ENCODE measurements at regions not wholly inside any gene's neighbourhood (a gene's known extent, or its start where the extent isn't known, plus 50 kb on each side); places are given as distances from the start of the nearest gene placed in this dataset.

GRCh38 chr3:139735191-139735590 lies 57.4 kb upstream of the NMNAT3 start:
- H4K8ac ChIP-seq (ENCODE audit: low read depth, low read length): no peak overlapping the region
- no peak overlapping the region for H2BK5ac ChIP-seq (ENCODE audit: low read depth, low read length, poor library complexity)
- no peak overlapping the region for H3K14ac ChIP-seq (ENCODE audit: low read length)
- H3K79me1 ChIP-seq (ENCODE audit: low read length): no peaks in the 10 kb centered on the region
- H2BK120ac ChIP-seq (ENCODE audit: insufficient read depth, low read length, poor library complexity): no peak overlapping the region
- no peaks in the 10 kb centered on the region for H3K79me2 ChIP-seq (ENCODE audit: control insufficient read depth, insufficient read depth, low read length, poor library complexity)
- H3K27ac ChIP-seq (ENCODE audit: low read depth, low read length): no peak overlapping the region
- no CpG with 5 or more reads among the region's 6 CpGs for WGBS (ENCODE audit: extremely low coverage, insufficient coverage, insufficient read length)
- H3K23ac ChIP-seq (ENCODE audit: low read length): no peak overlapping the region
- H3K27me3 ChIP-seq (ENCODE audit: insufficient read depth, low read length): no peaks in the 10 kb centered on the region
- H4K91ac ChIP-seq (ENCODE audit: low read depth, low read length): no peak overlapping the region
- no peak for DNase-seq
- no peak overlapping the region for H2BK12ac ChIP-seq (ENCODE audit: low read length)
- no peak overlapping the region for H2AFZ ChIP-seq (ENCODE audit: insufficient read depth, low read length, poor library complexity)
- H3K9ac ChIP-seq (ENCODE audit: low read length): no peak overlapping the region
- peaks cover 5% of the 10 kb centered on the region for H3K9me3 ChIP-seq (ENCODE audit: insufficient read depth, low read depth, low read length)
- no peaks in the 10 kb centered on the region for H3K4me1 ChIP-seq (ENCODE audit: control insufficient read depth in 1 of 2, insufficient read depth in 2 of 2, low read length in 2 of 2)
- no peaks in the 10 kb centered on the region for H3K36me3 ChIP-seq (ENCODE audit: control insufficient read depth in 1 of 2, insufficient read depth in 2 of 2, low read length in 2 of 2)
- no peak overlapping the region for H4K12ac ChIP-seq (ENCODE audit: low read depth, low read length)
- no peak overlapping the region for H3K4me2 ChIP-seq (ENCODE audit: low read length)
- no peak overlapping the region for H3K18ac ChIP-seq (ENCODE audit: low read length)
- no peak overlapping the region for H3K4me3 ChIP-seq (ENCODE audit: low read depth, low read length)
- H2AK5ac ChIP-seq (ENCODE audit: low read length): no peak overlapping the region
- no peak overlapping the region for H3K4ac ChIP-seq (ENCODE audit: low read depth, low read length)

- Histone ChIP-seq H3K4me1 (ENCODE audit: control insufficient read depth in 1 of 2, insufficient read depth in 2 of 2, low read length in 2 of 2) (no peaks in the 10 kb centered on the region), H3K79me1 (ENCODE audit: low read length) (no peaks in the 10 kb centered on the region), H4K8ac (ENCODE audit: low read depth, low read length) (no peak overlapping the region), H4K12ac (ENCODE audit: low read depth, low read length) (no peak overlapping the region), H2AFZ (ENCODE audit: insufficient read depth, low read length, poor library complexity) (no peak overlapping the region), H3K4ac (ENCODE audit: low read depth, low read length) (no peak overlapping the region), H3K9me3 (ENCODE audit: insufficient read depth, low read depth, low read length) (peaks cover 5% of the 10 kb centered on the region), H3K14ac (ENCODE audit: low read length) (no peak overlapping the region), H3K79me2 (ENCODE audit: control insufficient read depth, insufficient read depth, low read length, poor library complexity) (no peaks in the 10 kb centered on the region), H3K27me3 (ENCODE audit: insufficient read depth, low read length) (no peaks in the 10 kb centered on the region), H2BK5ac (ENCODE audit: low read depth, low read length, poor library complexity) (no peak overlapping the region), H3K4me3 (ENCODE audit: low read depth, low read length) (no peak overlapping the region), H4K91ac (ENCODE audit: low read depth, low read length) (no peak overlapping the region), H2BK120ac (ENCODE audit: insufficient read depth, low read length, poor library complexity) (no peak overlapping the region), H2AK5ac (ENCODE audit: low read length) (no peak overlapping the region), H3K9ac (ENCODE audit: low read length) (no peak overlapping the region), H3K18ac (ENCODE audit: low read length) (no peak overlapping the region), H3K4me2 (ENCODE audit: low read length) (no peak overlapping the region), H3K27ac (ENCODE audit: low read depth, low read length) (no peak overlapping the region), H3K23ac (ENCODE audit: low read length) (no peak overlapping the region), H2BK12ac (ENCODE audit: low read length) (no peak overlapping the region), H3K36me3 (ENCODE audit: control insufficient read depth in 1 of 2, insufficient read depth in 2 of 2, low read length in 2 of 2) (no peaks in the 10 kb centered on the region)
- peak; percentile 30 to 52 for DNase-seq
- WGBS (ENCODE audit: extremely low coverage, insufficient coverage, insufficient read length): no CpG with 5 or more reads among the region's 1 CpG
These were observed 55.0 kb upstream of the NMNAT3 start for GRCh38 chr3:139732729-139733128.

- H3K9ac ChIP-seq (ENCODE audit: low read length): no peak overlapping the region
- WGBS (ENCODE audit: extremely low coverage, insufficient coverage, insufficient read length): no CpG with 5 or more reads among the region's 2 CpGs
These were observed 51.5 kb upstream of the NMNAT3 start for GRCh38 chr3:139729300-139729699.

GRCh38 chr3:139728414-139728813 lies 50.6 kb upstream of the NMNAT3 start:
- no peak overlapping the region for H2BK5ac ChIP-seq (ENCODE audit: low read depth, low read length, poor library complexity)
- no peaks in the 10 kb centered on the region for H3K79me1 ChIP-seq (ENCODE audit: low read length)
- no peaks in the 10 kb centered on the region for H3K79me2 ChIP-seq (ENCODE audit: control insufficient read depth, insufficient read depth, low read length, poor library complexity)
- no peak overlapping the region for H3K4me3 ChIP-seq (ENCODE audit: low read depth, low read length)
- H4K8ac ChIP-seq (ENCODE audit: low read depth, low read length): no peak overlapping the region
- no CpG with 5 or more reads among the region's 5 CpGs for WGBS (ENCODE audit: extremely low coverage, insufficient coverage, insufficient read length)
- H3K4me1 ChIP-seq (ENCODE audit: control insufficient read depth in 1 of 2, insufficient read depth in 2 of 2, low read length in 2 of 2): no peaks in the 10 kb centered on the region
- H3K23ac ChIP-seq (ENCODE audit: low read length): no peak overlapping the region
- no peak overlapping the region for H2AK5ac ChIP-seq (ENCODE audit: low read length)
- H2AFZ ChIP-seq (ENCODE audit: insufficient read depth, low read length, poor library complexity): no peak overlapping the region
- no peak overlapping the region for H3K4me2 ChIP-seq (ENCODE audit: low read length)
- no peak overlapping the region for H3K27ac ChIP-seq (ENCODE audit: low read depth, low read length)
- H4K12ac ChIP-seq (ENCODE audit: low read depth, low read length): no peak overlapping the region
- H3K36me3 ChIP-seq (ENCODE audit: control insufficient read depth in 1 of 2, insufficient read depth in 2 of 2, low read length in 2 of 2): no peaks in the 10 kb centered on the region
- H2BK12ac ChIP-seq (ENCODE audit: low read length): no peak overlapping the region
- no peak overlapping the region for H3K9ac ChIP-seq (ENCODE audit: low read length)
- no peak overlapping the region for H3K14ac ChIP-seq (ENCODE audit: low read length)
- no peak overlapping the region for H3K18ac ChIP-seq (ENCODE audit: low read length)
- H4K91ac ChIP-seq (ENCODE audit: low read depth, low read length): no peak overlapping the region
- H3K4ac ChIP-seq (ENCODE audit: low read depth, low read length): no peak overlapping the region
- H3K9me3 ChIP-seq (ENCODE audit: insufficient read depth, low read depth, low read length): peaks cover 2% of the 10 kb centered on the region
- H3K27me3 ChIP-seq (ENCODE audit: insufficient read depth, low read length): no peaks in the 10 kb centered on the region
- no peak overlapping the region for H2BK120ac ChIP-seq (ENCODE audit: insufficient read depth, low read length, poor library complexity)
- DNase-seq: no peak

More at GRCh38 chr3:139729300-139729699, 51.5 kb upstream of the NMNAT3 start:
- Histone ChIP-seq H3K4me1 (ENCODE audit: control insufficient read depth in 1 of 2, insufficient read depth in 2 of 2, low read length in 2 of 2) (no peaks in the 10 kb centered on the region), H4K8ac (ENCODE audit: low read depth, low read length) (no peak overlapping the region), H3K4me3 (ENCODE audit: low read depth, low read length) (no peak overlapping the region), H4K91ac (ENCODE audit: low read depth, low read length) (no peak overlapping the region), H2BK12ac (ENCODE audit: low read length) (no peak overlapping the region), H3K79me1 (ENCODE audit: low read length) (no peaks in the 10 kb centered on the region), H3K4ac (ENCODE audit: low read depth, low read length) (no peak overlapping the region), H2AFZ (ENCODE audit: insufficient read depth, low read length, poor library complexity) (no peak overlapping the region), H3K27me3 (ENCODE audit: insufficient read depth, low read length) (no peaks in the 10 kb centered on the region), H2BK5ac (ENCODE audit: low read depth, low read length, poor library complexity) (no peak overlapping the region), H3K36me3 (ENCODE audit: control insufficient read depth in 1 of 2, insufficient read depth in 2 of 2, low read length in 2 of 2) (no peaks in the 10 kb centered on the region), H3K4me2 (ENCODE audit: low read length) (no peak overlapping the region), H3K27ac (ENCODE audit: low read depth, low read length) (no peak overlapping the region), H3K9me3 (ENCODE audit: insufficient read depth, low read depth, low read length) (peaks cover 2% of the 10 kb centered on the region), H2AK5ac (ENCODE audit: low read length) (no peak overlapping the region), H3K14ac (ENCODE audit: low read length) (no peak overlapping the region), H3K18ac (ENCODE audit: low read length) (no peak overlapping the region), H3K79me2 (ENCODE audit: control insufficient read depth, insufficient read depth, low read length, poor library complexity) (no peaks in the 10 kb centered on the region), H3K23ac (ENCODE audit: low read length) (no peak overlapping the region), H4K12ac (ENCODE audit: low read depth, low read length) (no peak overlapping the region), H2BK120ac (ENCODE audit: insufficient read depth, low read length, poor library complexity) (no peak overlapping the region)
- no peak for DNase-seq
